ENCODE measurements at regions not wholly inside any gene's neighbourhood (a gene's known extent, or its start where the extent isn't known, plus 50 kb on each side); places are given as distances from the start of the nearest gene placed in this dataset.

- H3K14ac ChIP-seq (ENCODE audit: insufficient read length), result no peak overlapping the region
- H3K79me1 ChIP-seq (ENCODE audit: low read depth, low read length), result no peaks in the 10 kb centered on the region
- no peaks in the 10 kb centered on the region for H3K27me3 ChIP-seq (replicated peaks in 1 of 4; ENCODE audit: control insufficient read depth in 3 of 4, extremely low read depth in 1 of 4, insufficient read depth in 3 of 4, low read length in 3 of 4)
- no peak overlapping the region for H3K4me2 ChIP-seq (ENCODE audit: insufficient read depth in 1 of 2, low read depth in 2 of 2, low read length in 2 of 2)
- peaks cover 0 to 6% (median 3%) of the 10 kb centered on the region in 4 experiments; a peak in 3 of 7 replicates for H3K4me1 ChIP-seq (replicated peaks in 1 of 4; ENCODE audit: control insufficient read depth in 3 of 4, insufficient read depth in 4 of 4, low read length in 3 of 4)
- H2BK20ac ChIP-seq (ENCODE audit: low read length), result no peak overlapping the region
- no peak overlapping the region; the same call in 1 of the 2 replicates for H3K18ac ChIP-seq (ENCODE audit: extremely low read depth, low read length)
- no peak for TF ChIP-seq BACH1 (IDR thresholded peaks at IDR 0.05; ENCODE audit: low read length)
- CTCF ChIA-PET (ENCODE audit: partially characterized antibody), result interaction anchor here (1.0 to 2.2 kb wide), 2 partner anchors 8 to 24 kb away, joined by 3 to 15 read pairs; no protein-coding TSS in a partner anchor
- no peaks in the 10 kb centered on the region for H3K79me2 ChIP-seq (ENCODE audit: control insufficient read depth in 1 of 2, insufficient read depth in 2 of 2, low read length in 2 of 2)
- no peak overlapping the region for H4K5ac ChIP-seq (ENCODE audit: insufficient read length, low read depth, low read length)
- no peak for FAIRE-seq
- H2BK12ac ChIP-seq (ENCODE audit: low read depth, low read length), result no peak overlapping the region; the same call in 1 of the 2 replicates
- H3K9ac ChIP-seq (replicated peaks in 1 of 4; ENCODE audit: extremely low read depth in 1 of 4, low read depth in 3 of 4, low read length in 3 of 4), result no peak overlapping the region
- POLR2A ChIA-PET (ENCODE audit: partially characterized antibody), result no interaction called here
- H4K20me1 ChIP-seq (replicated peaks in 1 of 2; ENCODE audit: control insufficient read depth in 1 of 2, insufficient read depth in 2 of 2, low read length in 2 of 2), result no peaks in the 10 kb centered on the region
- H2BK15ac ChIP-seq (ENCODE audit: low read length), result no peak overlapping the region
- 64% methylated on average over 2 of the region's 2 CpGs; no CpG with 5 or more reads in 1 of the 2 experiments for WGBS, 2 experiments (ENCODE audit: extremely low coverage in 1 of 2, insufficient coverage in 1 of 2, insufficient read length in 1 of 2, insufficient replicate concordance in 2 of 2, low coverage in 1 of 2, low lambda C conversion rate in 2 of 2, missing lambda C conversion rate in 1 of 2)
- H4K8ac ChIP-seq (ENCODE audit: extremely low read depth, insufficient read depth, low read length), result no peak overlapping the region
- H3K23me2 ChIP-seq (ENCODE audit: low read depth, low read length), result no peaks in the 10 kb centered on the region
- no peak for DNase-seq (ENCODE audit: low read depth in 1 of 2, low spot score in 2 of 2)
- no peak overlapping the region for H3K4ac ChIP-seq (replicated peaks; ENCODE audit: insufficient read length, low read depth, low read length)
- H3K4me3 ChIP-seq (ENCODE audit: extremely low read depth in 1 of 4, insufficient read depth in 2 of 4, low read depth in 3 of 4, low read length in 4 of 4), result no peak overlapping the region
- H3K56ac ChIP-seq (replicated peaks; ENCODE audit: insufficient read length, low read depth, low read length), result no peak overlapping the region
- H2BK5ac ChIP-seq (ENCODE audit: low read depth, low read length), result no peak overlapping the region
- no peak overlapping the region for H4K91ac ChIP-seq (replicated peaks; ENCODE audit: insufficient read length, low read length)
- H2AFZ ChIP-seq (ENCODE audit: low read length), result no peak overlapping the region
- no peaks in the 10 kb centered on the region for H3K9me3 ChIP-seq (ENCODE audit: insufficient read depth in 2 of 2, low read depth in 1 of 2, low read length in 1 of 2)
- H2BK120ac ChIP-seq (replicated peaks; ENCODE audit: low read depth, low read length), result no peak overlapping the region
- no peaks in the 10 kb centered on the region for H3K36me3 ChIP-seq (ENCODE audit: control insufficient read depth in 2 of 4, insufficient read depth in 4 of 4, low read length in 3 of 4)
- no peak overlapping the region for H2AK5ac ChIP-seq (ENCODE audit: low read depth, low read length)
- H3K23ac ChIP-seq (ENCODE audit: insufficient read length), result no peak overlapping the region
- no peak overlapping the region for H3K27ac ChIP-seq (ENCODE audit: low read depth, low read length)
Measured at GRCh38 chr3:76561494-76562236, 478.2 kb upstream of the ROBO2 start.

Measured in H1 (cell line).